ENCODE measurements at regions not wholly inside any gene's neighbourhood (a gene's known extent, or its start where the extent isn't known, plus 50 kb on each side); places are given as distances from the start of the nearest gene placed in this dataset.

DNA sequence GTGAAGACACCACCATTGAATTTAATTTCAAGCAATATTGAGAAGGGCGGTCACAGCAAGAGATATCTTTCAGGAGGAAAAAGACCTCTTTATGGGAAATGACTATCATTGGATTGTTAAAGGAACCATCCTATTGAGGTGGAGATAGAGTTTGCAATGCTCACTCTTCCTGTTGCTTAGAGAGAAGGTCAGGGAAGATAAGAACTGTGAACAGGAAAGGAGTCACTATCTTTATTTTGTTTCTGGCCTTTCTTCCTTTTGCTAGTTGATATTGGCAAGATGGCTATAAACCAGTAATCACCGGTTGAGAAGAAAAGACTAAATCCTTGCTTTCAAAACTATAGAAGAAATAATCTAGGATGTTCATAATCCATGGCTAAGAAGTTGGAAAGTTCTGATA is 112.1 kb upstream of the TMEM108 start:
- Histone ChIP-seq H3K79me2 (ENCODE audit: insufficient read depth) (no peaks in the 10 kb centered on the region), H3F3A (replicated peaks; ENCODE audit: insufficient read depth) (no peaks in the 10 kb centered on the region), H3K36me3 (replicated peaks in 1 of 2; ENCODE audit: control insufficient read depth in 1 of 2, insufficient read depth in 2 of 2, low read length in 1 of 2) (no peaks in the 10 kb centered on the region), H3K9me2 (no peaks in the 10 kb centered on the region), H3K4me2 (no peak overlapping the region), H2AFZ (ENCODE audit: low read depth) (no peak overlapping the region), H4K20me1 (ENCODE audit: insufficient read depth) (no peaks in the 10 kb centered on the region), H3K9ac (no peak overlapping the region), H3K27me3 (ENCODE audit: insufficient read depth) (no peaks in the 10 kb centered on the region), H3K4me3 (ENCODE audit: low read depth in 2 of 2, low read length in 1 of 2) (no peak overlapping the region), H3K4me1 (ENCODE audit: control insufficient read depth in 1 of 2, insufficient read depth in 2 of 2, low read depth in 1 of 2, low read length in 1 of 2) (no peaks in the 10 kb centered on the region; a peak in 2 of 4 replicates), H3K9me3 (no peaks in the 10 kb centered on the region), H3K27ac (ENCODE audit: low read depth in 2 of 2, low read length in 1 of 2) (no peak overlapping the region)
- WGBS (ENCODE audit: low lambda C conversion rate) = 82% methylated on average over 2 of the region's 2 CpGs
- POLR2A ChIA-PET = no interaction called here
- CTCF ChIA-PET = no interaction called here
- no peak for TF ChIP-seq EZH2phosphoT487 (IDR thresholded peaks at IDR 0.05; ENCODE audit: borderline replicate concordance, low read depth)
- TF ChIP-seq TEAD4 (IDR thresholded peaks at IDR 0.05; ENCODE audit: borderline replicate concordance, insufficient read depth) = no peak
- TF ChIP-seq ELF1 (IDR thresholded peaks at IDR 0.05) = no peak
- no peak for DNase-seq

DNA sequence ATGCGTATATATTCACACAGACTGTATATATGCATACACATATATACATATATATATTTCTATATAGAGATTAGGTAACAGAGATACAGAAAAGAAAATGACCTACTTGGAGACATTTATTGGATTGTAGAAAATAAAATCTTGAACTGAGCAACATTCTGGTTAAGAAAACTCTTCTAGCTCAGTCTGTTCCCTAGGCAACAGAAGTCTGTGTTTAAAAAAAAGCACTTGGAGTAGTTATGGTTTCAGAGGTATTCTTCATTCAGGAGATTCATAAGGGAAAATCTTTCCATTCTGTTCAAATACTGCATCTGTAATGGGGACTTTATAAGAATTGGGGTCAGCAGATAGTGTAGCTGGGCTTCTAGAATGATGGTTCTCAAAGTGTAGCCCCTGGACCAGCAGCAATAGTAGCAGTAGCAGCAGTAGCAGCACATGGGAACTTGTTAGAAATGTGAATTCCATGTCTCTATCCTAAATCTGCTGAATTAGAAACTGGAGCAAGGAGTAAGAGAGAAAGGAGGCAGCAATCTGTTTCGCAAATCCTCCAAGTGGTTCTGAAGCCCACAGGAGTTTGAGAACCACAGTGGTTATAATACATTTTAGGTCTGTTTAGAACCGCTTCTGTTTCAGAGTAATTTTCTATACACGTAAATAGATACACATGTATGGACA is 112.8 kb upstream of the TMEM108 start:
- Histone ChIP-seq H3K4me1 (ENCODE audit: control insufficient read depth in 1 of 2, insufficient read depth in 2 of 2, low read depth in 1 of 2, low read length in 1 of 2) (no peaks in the 10 kb centered on the region; a peak in 2 of 4 replicates), H3K4me2 (no peak overlapping the region), H3K4me3 (ENCODE audit: low read depth in 2 of 2, low read length in 1 of 2) (no peak overlapping the region), H3K9me3 (no peaks in the 10 kb centered on the region), H3K27me3 (ENCODE audit: insufficient read depth) (no peaks in the 10 kb centered on the region), H2AFZ (ENCODE audit: low read depth) (no peak overlapping the region), H3K27ac (ENCODE audit: low read depth in 2 of 2, low read length in 1 of 2) (no peak overlapping the region), H3K9me2 (no peaks in the 10 kb centered on the region), H4K20me1 (ENCODE audit: insufficient read depth) (no peaks in the 10 kb centered on the region), H3K36me3 (replicated peaks in 1 of 2; ENCODE audit: control insufficient read depth in 1 of 2, insufficient read depth in 2 of 2, low read length in 1 of 2) (no peaks in the 10 kb centered on the region), H3K79me2 (ENCODE audit: insufficient read depth) (no peaks in the 10 kb centered on the region), H3F3A (replicated peaks; ENCODE audit: insufficient read depth) (no peaks in the 10 kb centered on the region), H3K9ac (no peak overlapping the region)
- POLR2A ChIA-PET = no interaction called here
- CTCF ChIA-PET = no interaction called here
- no peak for TF ChIP-seq SMC3 (IDR thresholded peaks at IDR 0.05; ENCODE audit: low read depth, low read length)
- no peak for TF ChIP-seq JUND (IDR thresholded peaks at IDR 0.05)
- no peak for TF ChIP-seq GABPA (IDR thresholded peaks at IDR 0.05; ENCODE audit: low read depth)
- TF ChIP-seq EZH2phosphoT487 (IDR thresholded peaks at IDR 0.05; ENCODE audit: borderline replicate concordance, low read depth) = no peak
- no peak for TF ChIP-seq TCF12 (IDR thresholded peaks at IDR 0.05)
- no peak for TF ChIP-seq EP300 (IDR thresholded peaks at IDR 0.05; ENCODE audit: borderline replicate concordance in 1 of 2, low read depth in 1 of 2, low read length in 1 of 2)
- no peak for TF ChIP-seq NFIC (IDR thresholded peaks at IDR 0.05; ENCODE audit: borderline replicate concordance)
- TF ChIP-seq TEAD4 (IDR thresholded peaks at IDR 0.05; ENCODE audit: borderline replicate concordance, insufficient read depth) = no peak
- no peak for TF ChIP-seq MXI1 (IDR thresholded peaks at IDR 0.05; ENCODE audit: low read depth, low read length)
- no peak for TF ChIP-seq RAD21 (IDR thresholded peaks at IDR 0.05; ENCODE audit: low read length)
- no peak for TF ChIP-seq RXRA (IDR thresholded peaks at IDR 0.05; ENCODE audit: borderline replicate concordance, low read depth)
- TF ChIP-seq, protein P1, sequence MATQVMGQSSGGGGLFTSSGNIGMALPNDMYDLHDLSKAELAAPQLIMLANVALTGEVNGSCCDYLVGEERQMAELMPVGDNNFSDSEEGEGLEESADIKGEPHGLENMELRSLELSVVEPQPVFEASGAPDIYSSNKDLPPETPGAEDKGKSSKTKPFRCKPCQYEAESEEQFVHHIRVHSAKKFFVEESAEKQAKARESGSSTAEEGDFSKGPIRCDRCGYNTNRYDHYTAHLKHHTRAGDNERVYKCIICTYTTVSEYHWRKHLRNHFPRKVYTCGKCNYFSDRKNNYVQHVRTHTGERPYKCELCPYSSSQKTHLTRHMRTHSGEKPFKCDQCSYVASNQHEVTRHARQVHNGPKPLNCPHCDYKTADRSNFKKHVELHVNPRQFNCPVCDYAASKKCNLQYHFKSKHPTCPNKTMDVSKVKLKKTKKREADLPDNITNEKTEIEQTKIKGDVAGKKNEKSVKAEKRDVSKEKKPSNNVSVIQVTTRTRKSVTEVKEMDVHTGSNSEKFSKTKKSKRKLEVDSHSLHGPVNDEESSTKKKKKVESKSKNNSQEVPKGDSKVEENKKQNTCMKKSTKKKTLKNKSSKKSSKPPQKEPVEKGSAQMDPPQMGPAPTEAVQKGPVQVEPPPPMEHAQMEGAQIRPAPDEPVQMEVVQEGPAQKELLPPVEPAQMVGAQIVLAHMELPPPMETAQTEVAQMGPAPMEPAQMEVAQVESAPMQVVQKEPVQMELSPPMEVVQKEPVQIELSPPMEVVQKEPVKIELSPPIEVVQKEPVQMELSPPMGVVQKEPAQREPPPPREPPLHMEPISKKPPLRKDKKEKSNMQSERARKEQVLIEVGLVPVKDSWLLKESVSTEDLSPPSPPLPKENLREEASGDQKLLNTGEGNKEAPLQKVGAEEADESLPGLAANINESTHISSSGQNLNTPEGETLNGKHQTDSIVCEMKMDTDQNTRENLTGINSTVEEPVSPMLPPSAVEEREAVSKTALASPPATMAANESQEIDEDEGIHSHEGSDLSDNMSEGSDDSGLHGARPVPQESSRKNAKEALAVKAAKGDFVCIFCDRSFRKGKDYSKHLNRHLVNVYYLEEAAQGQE (IDR thresholded peaks at IDR 0.05; ENCODE audit: low read depth, low read length) = no peak
- no peak for TF ChIP-seq POLR2AphosphoS5 (IDR thresholded peaks at IDR 0.05; ENCODE audit: low read depth, low read length)
- TF ChIP-seq GATA2 (CRISPR knock-in tag; IDR thresholded peaks at IDR 0.05) = no peak
- TF ChIP-seq, protein P2, sequence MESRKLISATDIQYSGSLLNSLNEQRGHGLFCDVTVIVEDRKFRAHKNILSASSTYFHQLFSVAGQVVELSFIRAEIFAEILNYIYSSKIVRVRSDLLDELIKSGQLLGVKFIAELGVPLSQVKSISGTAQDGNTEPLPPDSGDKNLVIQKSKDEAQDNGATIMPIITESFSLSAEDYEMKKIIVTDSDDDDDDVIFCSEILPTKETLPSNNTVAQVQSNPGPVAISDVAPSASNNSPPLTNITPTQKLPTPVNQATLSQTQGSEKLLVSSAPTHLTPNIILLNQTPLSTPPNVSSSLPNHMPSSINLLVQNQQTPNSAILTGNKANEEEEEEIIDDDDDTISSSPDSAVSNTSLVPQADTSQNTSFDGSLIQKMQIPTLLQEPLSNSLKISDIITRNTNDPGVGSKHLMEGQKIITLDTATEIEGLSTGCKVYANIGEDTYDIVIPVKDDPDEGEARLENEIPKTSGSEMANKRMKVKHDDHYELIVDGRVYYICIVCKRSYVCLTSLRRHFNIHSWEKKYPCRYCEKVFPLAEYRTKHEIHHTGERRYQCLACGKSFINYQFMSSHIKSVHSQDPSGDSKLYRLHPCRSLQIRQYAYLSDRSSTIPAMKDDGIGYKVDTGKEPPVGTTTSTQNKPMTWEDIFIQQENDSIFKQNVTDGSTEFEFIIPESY (IDR thresholded peaks at IDR 0.05; ENCODE audit: borderline replicate concordance, low read depth) = no peak
- TF ChIP-seq, protein P3, sequence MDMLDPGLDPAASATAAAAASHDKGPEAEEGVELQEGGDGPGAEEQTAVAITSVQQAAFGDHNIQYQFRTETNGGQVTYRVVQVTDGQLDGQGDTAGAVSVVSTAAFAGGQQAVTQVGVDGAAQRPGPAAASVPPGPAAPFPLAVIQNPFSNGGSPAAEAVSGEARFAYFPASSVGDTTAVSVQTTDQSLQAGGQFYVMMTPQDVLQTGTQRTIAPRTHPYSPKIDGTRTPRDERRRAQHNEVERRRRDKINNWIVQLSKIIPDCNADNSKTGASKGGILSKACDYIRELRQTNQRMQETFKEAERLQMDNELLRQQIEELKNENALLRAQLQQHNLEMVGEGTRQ (IDR thresholded peaks at IDR 0.05; ENCODE audit: borderline replicate concordance, low read depth, low read length) = no peak
- no peak for TF ChIP-seq RCOR1 (IDR thresholded peaks at IDR 0.05; ENCODE audit: low read length)
- no peak for DNase-seq
- 52% methylated on average over 4 of the region's 4 CpGs for WGBS (ENCODE audit: low lambda C conversion rate)
